ENCODE measurements at regions not wholly inside any gene's neighbourhood (a gene's known extent, or its start where the extent isn't known, plus 50 kb on each side); places are given as distances from the start of the nearest gene placed in this dataset.

- TF ChIP-seq CTCF (IDR thresholded peaks at IDR 0.05; ENCODE audit: extremely low read depth, insufficient read depth, missing control alignments) = no peak
- in situ Hi-C loops (cut with MboI; ENCODE audit: low pct_unique_long_range_greater_than_20kb, low sequenced_read_pairs, unreplicated experiment) = no loop called here
- DNase-seq (ENCODE audit: low spot score) = no peak
Observed at GRCh38 chr13:61648547-61648946, 232.9 kb upstream of the PCDH20 start.

DNA sequence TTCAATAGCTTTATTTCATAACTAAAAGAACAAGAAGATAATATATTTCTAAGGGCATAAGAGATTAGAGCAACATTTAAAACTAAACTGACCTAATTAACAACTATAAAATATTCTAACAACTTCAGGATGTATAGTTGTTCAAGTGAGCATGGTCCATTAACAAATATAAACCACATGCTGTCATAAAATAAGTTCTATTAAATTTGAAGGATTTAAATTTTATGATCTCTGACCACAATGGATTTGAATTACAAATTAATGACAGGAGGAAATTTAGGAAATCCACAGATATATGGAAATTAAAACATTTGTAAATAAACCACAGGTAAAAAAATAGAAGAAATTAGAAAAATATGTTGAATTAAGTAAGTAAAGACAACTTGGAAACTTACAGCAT lies 196.5 kb upstream of the PCDH20 start:
- TF ChIP-seq CTCF (IDR thresholded peaks at IDR 0.05; ENCODE audit: extremely low read depth, insufficient read depth, missing control alignments) = no peak
- in situ Hi-C loops (cut with MboI; ENCODE audit: low pct_unique_long_range_greater_than_20kb, low sequenced_read_pairs, unreplicated experiment) = no loop called here
- no peak for DNase-seq (ENCODE audit: low spot score)

- in situ Hi-C loops (cut with MboI; ENCODE audit: low pct_unique_long_range_greater_than_20kb, low sequenced_read_pairs, unreplicated experiment) = no loop called here
- DNase-seq (ENCODE audit: low spot score) = no peak
- no peak for TF ChIP-seq CTCF (IDR thresholded peaks at IDR 0.05; ENCODE audit: extremely low read depth, insufficient read depth, missing control alignments)
Observed at GRCh38 chr13:61608138-61608537, 192.5 kb upstream of the PCDH20 start.

DNA sequence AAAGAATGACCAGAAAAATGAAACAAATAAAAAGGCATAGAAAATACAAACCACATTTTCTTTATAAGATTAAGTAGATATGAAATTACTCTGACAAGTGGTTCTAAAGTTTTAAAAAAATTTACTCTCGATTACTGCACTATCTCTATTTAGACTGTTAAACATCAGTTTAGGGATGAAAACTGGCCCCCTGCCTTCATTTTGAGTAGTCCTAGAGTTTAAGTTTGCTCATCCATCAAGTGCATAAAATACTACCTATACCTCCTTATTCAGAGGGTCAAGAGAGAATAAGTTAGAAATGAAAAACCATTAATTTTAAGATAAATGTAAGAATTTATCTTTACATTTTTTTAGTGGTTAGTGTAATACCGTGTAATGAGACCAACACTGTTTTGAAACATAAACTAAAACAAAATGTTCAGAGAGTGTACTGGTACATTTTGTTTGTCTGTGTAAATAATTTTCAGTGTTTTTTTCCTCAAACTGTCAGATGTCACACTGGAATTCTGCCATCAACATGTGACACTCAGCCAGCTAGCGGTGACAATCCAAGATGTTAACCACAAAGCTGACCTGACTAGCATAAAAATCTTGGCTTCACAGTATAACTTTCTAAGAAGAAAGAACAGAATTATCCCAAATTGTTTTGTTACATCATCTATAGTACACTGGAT lies 184.8 kb upstream of the PCDH20 start:
- no peak for DNase-seq (ENCODE audit: low spot score)
- no peak for TF ChIP-seq CTCF (IDR thresholded peaks at IDR 0.05; ENCODE audit: extremely low read depth, insufficient read depth, missing control alignments)
- in situ Hi-C loops (cut with MboI; ENCODE audit: low pct_unique_long_range_greater_than_20kb, low sequenced_read_pairs, unreplicated experiment) = no loop called here

DNA sequence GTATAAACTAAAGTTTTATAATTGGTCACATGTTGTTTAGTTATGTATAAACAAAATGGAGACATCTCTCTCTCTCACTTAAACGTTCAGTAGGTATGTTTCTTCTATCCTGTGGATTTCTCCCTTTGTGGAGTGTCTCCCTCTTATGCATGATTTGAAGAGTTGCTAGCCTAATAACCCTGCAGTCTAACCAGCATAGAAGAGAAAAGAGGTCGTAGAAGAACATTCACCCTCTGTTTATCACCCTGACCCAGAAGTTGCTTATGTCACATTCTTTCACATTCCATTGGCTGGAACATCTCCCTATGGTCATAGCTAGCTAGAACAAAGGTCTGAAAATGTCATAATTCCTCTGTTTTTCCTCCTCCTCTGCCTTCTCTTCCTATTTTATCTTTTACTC lies 176.8 kb upstream of the PCDH20 start:
- no peak for TF ChIP-seq CTCF (IDR thresholded peaks at IDR 0.05; ENCODE audit: extremely low read depth, insufficient read depth, missing control alignments)
- in situ Hi-C loops (cut with MboI; ENCODE audit: low pct_unique_long_range_greater_than_20kb, low sequenced_read_pairs, unreplicated experiment) = no loop called here
- no peak for DNase-seq (ENCODE audit: low spot score)

- DNase-seq (ENCODE audit: low spot score) = no peak
- TF ChIP-seq CTCF (IDR thresholded peaks at IDR 0.05; ENCODE audit: extremely low read depth, insufficient read depth, missing control alignments) = no peak
- in situ Hi-C loops (cut with MboI; ENCODE audit: low pct_unique_long_range_greater_than_20kb, low sequenced_read_pairs, unreplicated experiment) = no loop called here
Observed at GRCh38 chr13:61575973-61576372, 160.3 kb upstream of the PCDH20 start.

Measured in GM13977 (cell line).